Caco-2 (cell line): ENCODE measurements at regions not wholly inside any gene's neighbourhood (a gene's known extent, or its start where the extent isn't known, plus 50 kb on each side); places are given as distances from the start of the nearest gene placed in this dataset.

Experiments used
- BruUV-seq: library from RNA; stranded (reverse); fragments of 400-500 nt; replicated peaks from 2 replicates; lab custom pipeline; 2021; lab: Mats Ljungman, UMichigan
- CTCF ChIA-PET: fragments of 300-600 bp; sonication (Branson Sonifier 250); formaldehyde crosslinking; loops from one replicate; lab custom pipeline; 2022; ENCODE audit warnings: antibody characterized with exemption; lab: Charles Lee
- POLR2A ChIA-PET: fragments of 300-600 bp; sonication (Branson Sonifier 250); formaldehyde crosslinking; loops from one replicate; lab custom pipeline; 2022; ENCODE audit warnings: antibody characterized with exemption; lab: Charles Lee
- DNase-seq, 2 experiments: peaks; one replicate each; pipeline versions ENCODE4 v3.0.0 to v3.0.0-alpha.2; 2020 to 2022
- H3K27me3 ChIP-seq: replicated peaks from 2 replicates; pipeline ENCODE4 v1.6.0; 2011; ENCODE audit warnings: low read length; ENCODE audit not compliant: control insufficient read depth, insufficient read depth
- H3K36me3 ChIP-seq: 2 replicates; pipeline ENCODE4 v1.5.1; 2011; ENCODE audit warnings: low read length; ENCODE audit not compliant: control insufficient read depth, insufficient read depth
- H3K4me1 ChIP-seq: fragments of 250-450 bp; sonication (Bioruptor Pico); 2 replicates; pipeline ENCODE4 v1.5.1; 2020; ENCODE audit warnings: mild to moderate bottlenecking
- H3K4me3 ChIP-seq: 2 replicates; pipeline ENCODE4 v1.5.1; 2011; ENCODE audit warnings: low read depth, mild to moderate bottlenecking, control low read depth, low read length
- H3K9me3 ChIP-seq: fragments of 250-450 bp; sonication (Bioruptor Pico); 2 replicates; pipeline ENCODE4 v1.5.1; 2020; ENCODE audit warnings: mild to moderate bottlenecking, moderate library complexity
- H3K27ac Mint-ChIP-seq: one replicate; pipeline ENCODE4 v1.8.0; 2022; ENCODE audit warnings: mixed read lengths; ENCODE audit not compliant: unreplicated experiment
- H3K27me3 Mint-ChIP-seq: one replicate; pipeline ENCODE4 v1.8.0; 2022; ENCODE audit warnings: mixed read lengths; ENCODE audit not compliant: insufficient read depth, unreplicated experiment
- H3K36me3 Mint-ChIP-seq: one replicate; pipeline ENCODE4 v1.8.0; 2022; ENCODE audit warnings: mild to moderate bottlenecking, mixed read lengths; ENCODE audit not compliant: insufficient read depth, unreplicated experiment
- H3K4me1 Mint-ChIP-seq: one replicate; pipeline ENCODE4 v1.8.0; 2022; ENCODE audit warnings: low read depth, mixed read lengths; ENCODE audit not compliant: unreplicated experiment
- H3K4me3 Mint-ChIP-seq: one replicate; pipeline ENCODE4 v1.8.0; 2022; ENCODE audit warnings: mild to moderate bottlenecking, moderate library complexity, mixed read lengths; ENCODE audit not compliant: unreplicated experiment
- H3K9me3 Mint-ChIP-seq: one replicate; pipeline ENCODE4 v1.8.0; 2022; ENCODE audit warnings: mixed read lengths; ENCODE audit not compliant: unreplicated experiment
- CTCF ChIP-seq, 2 experiments: fragments of 200-600 bp in 1 of 2; IDR thresholded peaks; 1 replicate in 1 of 2; 2 replicates in 1 of 2; pipeline versions ENCODE4 v1.5.1 to v1.8.0; 2011 to 2022; ENCODE audit warnings: antibody characterized with exemption in 1 of 2, control low read depth in 1 of 2, inconsistent platforms in 1 of 2, low read depth in 1 of 2, low read length in 1 of 2, mild to moderate bottlenecking in 1 of 2, moderate library complexity in 1 of 2; ENCODE audit not compliant: insufficient read depth in 1 of 2, severe bottlenecking in 1 of 2, unreplicated experiment in 1 of 2
- intact Hi-C: fragments of 100-400 bp; cut with micrococcal nuclease; formaldehyde crosslinking; loops from one replicate; pipeline ENCODE4 v1.10.0; 2022; ENCODE audit not compliant: unreplicated experiment

GRCh38 chr9:12916042-12916441, 141.2 kb downstream of the LURAP1L start:
- ChIA-PET CTCF (no interaction called here), POLR2A (no interaction called here)
- no TSS peak for BruUV-seq
- Mint-ChIP-seq H3K4me1 (no peaks in the 10 kb centered on the region), H3K27me3 (no peaks in the 10 kb centered on the region), H3K36me3 (no peaks in the 10 kb centered on the region), H3K4me3 (no peak overlapping the region), H3K27ac (no peak overlapping the region), H3K9me3 (no peaks in the 10 kb centered on the region)
- Histone ChIP-seq H3K9me3 (no peaks in the 10 kb centered on the region), H3K4me3 (no peak overlapping the region), H3K4me1 (no peaks in the 10 kb centered on the region), H3K36me3 (no peaks in the 10 kb centered on the region), H3K27me3 (no peaks in the 10 kb centered on the region)
- no peak for TF ChIP-seq CTCF (IDR thresholded peaks at IDR 0.05; ENCODE audit: insufficient read depth in 1 of 2, low read depth in 1 of 2, low read length in 1 of 2, severe bottlenecking in 1 of 2, unreplicated experiment in 1 of 2)
- intact Hi-C loops, result no loop called here
- no peak for DNase-seq

- Mint-ChIP-seq H3K36me3 (no peaks in the 10 kb centered on the region), H3K27ac (no peak overlapping the region), H3K4me3 (no peak overlapping the region), H3K9me3 (no peaks in the 10 kb centered on the region), H3K4me1 (no peaks in the 10 kb centered on the region), H3K27me3 (no peaks in the 10 kb centered on the region)
- no peaks in the 10 kb centered on the region for H3K9me3 ChIP-seq
- CTCF ChIA-PET, result no interaction called here
- no peaks in the 10 kb centered on the region for H3K4me1 ChIP-seq
- POLR2A ChIA-PET, result no interaction called here
- no peak overlapping the region for H3K4me3 ChIP-seq
- intact Hi-C loops, result no loop called here
- DNase-seq, result no peak
- no TSS peak for BruUV-seq
- no peaks in the 10 kb centered on the region for H3K27me3 ChIP-seq
- H3K36me3 ChIP-seq, result no peaks in the 10 kb centered on the region
- no peak for TF ChIP-seq CTCF (IDR thresholded peaks at IDR 0.05; ENCODE audit: insufficient read depth in 1 of 2, low read depth in 1 of 2, low read length in 1 of 2, severe bottlenecking in 1 of 2, unreplicated experiment in 1 of 2)
Observed at GRCh38 chr9:12920437-12920836, 145.6 kb downstream of the LURAP1L start.

GRCh38 chr9:12921621-12922020, 146.8 kb downstream of the LURAP1L start:
- Mint-ChIP-seq H3K27me3 (no peaks in the 10 kb centered on the region), H3K4me3 (no peak overlapping the region), H3K4me1 (no peaks in the 10 kb centered on the region), H3K27ac (no peak overlapping the region), H3K36me3 (no peaks in the 10 kb centered on the region), H3K9me3 (no peaks in the 10 kb centered on the region)
- H3K9me3 ChIP-seq, result no peaks in the 10 kb centered on the region
- no peak for TF ChIP-seq CTCF (IDR thresholded peaks at IDR 0.05; ENCODE audit: insufficient read depth in 1 of 2, low read depth in 1 of 2, low read length in 1 of 2, severe bottlenecking in 1 of 2, unreplicated experiment in 1 of 2)
- intact Hi-C loops, result no loop called here
- H3K4me1 ChIP-seq, result no peaks in the 10 kb centered on the region
- H3K4me3 ChIP-seq, result no peak overlapping the region
- POLR2A ChIA-PET, result no interaction called here
- no TSS peak for BruUV-seq
- no peaks in the 10 kb centered on the region for H3K36me3 ChIP-seq
- CTCF ChIA-PET, result no interaction called here
- no peak for DNase-seq
- no peaks in the 10 kb centered on the region for H3K27me3 ChIP-seq
